ENCODE measurements at regions not wholly inside any gene's neighbourhood (a gene's known extent, or its start where the extent isn't known, plus 50 kb on each side); places are given as distances from the start of the nearest gene placed in this dataset.

DNA sequence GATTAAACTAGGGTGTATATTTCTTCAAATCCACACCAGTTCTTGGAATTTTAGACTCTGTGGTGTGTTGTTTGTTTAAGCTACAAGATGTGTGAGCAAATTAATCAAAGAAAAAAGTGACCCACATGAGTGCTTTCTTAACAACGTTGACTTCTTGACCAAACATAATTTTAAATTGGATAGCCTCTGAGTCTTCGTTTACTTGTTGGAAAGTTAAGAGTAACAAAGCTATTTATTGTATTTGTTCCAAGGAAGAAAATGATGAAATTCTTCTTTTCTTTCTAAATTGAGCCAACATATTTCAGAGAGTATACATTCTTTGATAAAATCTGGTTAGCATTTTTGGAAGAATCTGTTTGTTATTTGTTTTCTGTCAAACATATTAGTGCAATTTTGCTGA, 99.9 kb upstream of the IGSF10 start:
- no peak for TF ChIP-seq ZNF619 (CRISPR knock-in tag; IDR thresholded peaks at IDR 0.05)
- no peak for TF ChIP-seq ZNF207 (IDR thresholded peaks at IDR 0.05; ENCODE audit: borderline replicate concordance)
- TF ChIP-seq MAZ (IDR thresholded peaks at IDR 0.05; ENCODE audit: borderline replicate concordance, low read depth, low read length) = no peak
- no peak for TF ChIP-seq MAZ (CRISPR knock-in tag; IDR thresholded peaks at IDR 0.05; ENCODE audit: low read depth)
- TF ChIP-seq HCFC1 (IDR thresholded peaks at IDR 0.05; ENCODE audit: low read depth, low read length) = no peak
- no peak for TF ChIP-seq SP4 (CRISPR knock-in tag; IDR thresholded peaks at IDR 0.05)
- TF ChIP-seq, protein P1, sequence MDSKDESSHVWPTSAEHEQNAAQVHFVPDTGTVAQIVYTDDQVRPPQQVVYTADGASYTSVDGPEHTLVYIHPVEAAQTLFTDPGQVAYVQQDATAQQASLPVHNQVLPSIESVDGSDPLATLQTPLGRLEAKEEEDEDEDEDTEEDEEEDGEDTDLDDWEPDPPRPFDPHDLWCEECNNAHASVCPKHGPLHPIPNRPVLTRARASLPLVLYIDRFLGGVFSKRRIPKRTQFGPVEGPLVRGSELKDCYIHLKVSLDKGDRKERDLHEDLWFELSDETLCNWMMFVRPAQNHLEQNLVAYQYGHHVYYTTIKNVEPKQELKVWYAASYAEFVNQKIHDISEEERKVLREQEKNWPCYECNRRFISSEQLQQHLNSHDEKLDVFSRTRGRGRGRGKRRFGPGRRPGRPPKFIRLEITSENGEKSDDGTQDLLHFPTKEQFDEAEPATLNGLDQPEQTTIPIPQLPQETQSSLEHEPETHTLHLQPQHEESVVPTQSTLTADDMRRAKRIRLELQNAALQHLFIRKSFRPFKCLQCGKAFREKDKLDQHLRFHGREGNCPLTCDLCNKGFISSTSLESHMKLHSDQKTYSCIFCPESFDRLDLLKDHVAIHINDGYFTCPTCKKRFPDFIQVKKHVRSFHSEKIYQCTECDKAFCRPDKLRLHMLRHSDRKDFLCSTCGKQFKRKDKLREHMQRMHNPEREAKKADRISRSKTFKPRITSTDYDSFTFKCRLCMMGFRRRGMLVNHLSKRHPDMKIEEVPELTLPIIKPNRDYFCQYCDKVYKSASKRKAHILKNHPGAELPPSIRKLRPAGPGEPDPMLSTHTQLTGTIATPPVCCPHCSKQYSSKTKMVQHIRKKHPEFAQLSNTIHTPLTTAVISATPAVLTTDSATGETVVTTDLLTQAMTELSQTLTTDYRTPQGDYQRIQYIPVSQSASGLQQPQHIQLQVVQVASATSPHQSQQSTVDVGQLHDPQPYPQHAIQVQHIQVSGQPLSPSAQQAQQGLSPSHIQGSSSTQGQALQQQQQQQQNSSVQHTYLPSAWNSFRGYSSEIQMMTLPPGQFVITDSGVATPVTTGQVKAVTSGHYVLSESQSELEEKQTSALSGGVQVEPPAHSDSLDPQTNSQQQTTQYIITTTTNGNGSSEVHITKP (CRISPR knock-in tag; IDR thresholded peaks at IDR 0.05; ENCODE audit: low read depth) = no peak
- no peak for TF ChIP-seq TCF7L2 (IDR thresholded peaks at IDR 0.05; ENCODE audit: low read depth, low read length)
- no peak for TF ChIP-seq SOX13 (IDR thresholded peaks at IDR 0.05)
- TF ChIP-seq SOX13 (CRISPR knock-in tag; conservative IDR thresholded peaks at IDR 0.05 in 1 of 2, IDR thresholded peaks at IDR 0.05 in 1 of 2) = no peak
- TF ChIP-seq, protein P2, sequence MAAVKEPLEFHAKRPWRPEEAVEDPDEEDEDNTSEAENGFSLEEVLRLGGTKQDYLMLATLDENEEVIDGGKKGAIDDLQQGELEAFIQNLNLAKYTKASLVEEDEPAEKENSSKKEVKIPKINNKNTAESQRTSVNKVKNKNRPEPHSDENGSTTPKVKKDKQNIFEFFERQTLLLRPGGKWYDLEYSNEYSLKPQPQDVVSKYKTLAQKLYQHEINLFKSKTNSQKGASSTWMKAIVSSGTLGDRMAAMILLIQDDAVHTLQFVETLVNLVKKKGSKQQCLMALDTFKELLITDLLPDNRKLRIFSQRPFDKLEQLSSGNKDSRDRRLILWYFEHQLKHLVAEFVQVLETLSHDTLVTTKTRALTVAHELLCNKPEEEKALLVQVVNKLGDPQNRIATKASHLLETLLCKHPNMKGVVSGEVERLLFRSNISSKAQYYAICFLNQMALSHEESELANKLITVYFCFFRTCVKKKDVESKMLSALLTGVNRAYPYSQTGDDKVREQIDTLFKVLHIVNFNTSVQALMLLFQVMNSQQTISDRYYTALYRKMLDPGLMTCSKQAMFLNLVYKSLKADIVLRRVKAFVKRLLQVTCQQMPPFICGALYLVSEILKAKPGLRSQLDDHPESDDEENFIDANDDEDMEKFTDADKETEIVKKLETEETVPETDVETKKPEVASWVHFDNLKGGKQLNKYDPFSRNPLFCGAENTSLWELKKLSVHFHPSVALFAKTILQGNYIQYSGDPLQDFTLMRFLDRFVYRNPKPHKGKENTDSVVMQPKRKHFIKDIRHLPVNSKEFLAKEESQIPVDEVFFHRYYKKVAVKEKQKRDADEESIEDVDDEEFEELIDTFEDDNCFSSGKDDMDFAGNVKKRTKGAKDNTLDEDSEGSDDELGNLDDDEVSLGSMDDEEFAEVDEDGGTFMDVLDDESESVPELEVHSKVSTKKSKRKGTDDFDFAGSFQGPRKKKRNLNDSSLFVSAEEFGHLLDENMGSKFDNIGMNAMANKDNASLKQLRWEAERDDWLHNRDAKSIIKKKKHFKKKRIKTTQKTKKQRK (IDR thresholded peaks at IDR 0.05; ENCODE audit: low read length) = no peak
- no peak for TF ChIP-seq EP300 (IDR thresholded peaks at IDR 0.05; ENCODE audit: low read depth in 2 of 2, low read length in 2 of 2)
- no peak for TF ChIP-seq EP300 (CRISPR knock-in tag; IDR thresholded peaks at IDR 0.05; ENCODE audit: borderline replicate concordance)
- TF ChIP-seq, protein P3, sequence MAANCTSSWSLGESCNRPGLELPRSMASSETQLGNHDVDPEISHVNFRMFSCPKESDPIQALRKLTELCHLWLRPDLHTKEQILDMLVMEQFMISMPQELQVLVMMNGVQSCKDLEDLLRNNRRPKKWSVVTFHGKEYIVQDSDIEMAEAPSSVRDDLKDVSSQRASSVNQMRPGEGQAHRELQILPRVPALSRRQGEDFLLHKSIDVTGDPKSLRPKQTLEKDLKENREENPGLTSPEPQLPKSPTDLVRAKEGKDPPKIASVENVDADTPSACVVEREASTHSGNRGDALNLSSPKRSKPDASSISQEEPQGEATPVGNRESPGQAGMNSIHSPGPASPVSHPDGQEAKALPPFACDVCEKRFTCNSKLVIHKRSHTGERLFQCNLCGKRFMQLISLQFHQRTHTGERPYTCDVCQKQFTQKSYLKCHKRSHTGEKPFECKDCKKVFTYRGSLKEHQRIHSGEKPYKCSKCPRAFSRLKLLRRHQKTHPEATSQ (CRISPR knock-in tag; IDR thresholded peaks at IDR 0.05; ENCODE audit: borderline replicate concordance) = no peak
- TF ChIP-seq RARA (CRISPR knock-in tag; IDR thresholded peaks at IDR 0.05) = no peak
- TF ChIP-seq RFX5 (IDR thresholded peaks at IDR 0.05; ENCODE audit: low read depth, low read length) = no peak

Measured in HepG2 (cell line).